ENCODE measurements at regions not wholly inside any gene's neighbourhood (a gene's known extent, or its start where the extent isn't known, plus 50 kb on each side); places are given as distances from the start of the nearest gene placed in this dataset.

- 91% methylated on average over 4 of the region's 12 CpGs; no CpG with 5 or more reads in 1 of the 2 experiments for WGBS, 2 experiments (ENCODE audit: extremely low coverage in 2 of 2, insufficient read length in 1 of 2)
- Histone ChIP-seq H2BK15ac (ENCODE audit: low read depth, low read length) (no peak overlapping the region), H2BK5ac (ENCODE audit: low read depth, low read length, poor library complexity, severe bottlenecking) (no peak overlapping the region), H3K36me3 (ENCODE audit: control insufficient read depth, insufficient read depth, low read length) (no peaks in the 10 kb centered on the region), H2AK9ac (replicated peaks; ENCODE audit: low read depth, low read length, poor library complexity) (no peak overlapping the region), H2AK5ac (ENCODE audit: low read depth, low read length) (no peak overlapping the region), H4K8ac (ENCODE audit: low read depth in 2 of 2, low read length in 2 of 2) (no peak overlapping the region), H3K27ac (ENCODE audit: insufficient read depth, low read length) (no peak overlapping the region), H3K4me3 (ENCODE audit: insufficient read depth, low read depth, low read length) (no peak overlapping the region), H3K9me3 (ENCODE audit: control insufficient read depth, insufficient read depth, low read length) (no peaks in the 10 kb centered on the region), H3K56ac (ENCODE audit: extremely low read depth, insufficient read depth, low read length) (no peak overlapping the region), H3K79me1 (ENCODE audit: low read depth in 1 of 2, low read length in 2 of 2) (no peaks in the 10 kb centered on the region), H3K9me1 (ENCODE audit: insufficient read depth, low read length) (no peaks in the 10 kb centered on the region), H4K20me1 (ENCODE audit: insufficient read depth, low read length) (no peaks in the 10 kb centered on the region), H3K4ac (ENCODE audit: low read depth, low read length) (no peak overlapping the region), H3K18ac (ENCODE audit: low read depth, low read length) (no peak overlapping the region), H3K27me3 (ENCODE audit: control insufficient read depth, insufficient read depth, low read length) (no peaks in the 10 kb centered on the region; the same call in 1 of the 2 replicates), H4K5ac (ENCODE audit: low read depth, low read length) (no peak overlapping the region), H2BK120ac (ENCODE audit: low read depth, low read length) (no peak overlapping the region), H2AFZ (replicated peaks; ENCODE audit: low read length, poor library complexity) (no peak overlapping the region), H4K91ac (ENCODE audit: insufficient read depth, low read depth, low read length) (no peak overlapping the region), H3K4me2 (ENCODE audit: low read depth, low read length) (no peak overlapping the region), H3K9ac (ENCODE audit: low read depth, low read length) (no peak overlapping the region), H3K14ac (replicated peaks; ENCODE audit: low read depth, low read length) (no peak overlapping the region), H3K23ac (ENCODE audit: low read depth, low read length) (no peak overlapping the region), H2BK20ac (ENCODE audit: low read depth, low read length) (no peak overlapping the region), H3K4me1 (ENCODE audit: control insufficient read depth, insufficient read depth, low read length) (no peaks in the 10 kb centered on the region)
- ChIA-PET CTCF (no interaction called here), POLR2A (ENCODE audit: unreplicated experiment) (no interaction called here)
- no TSS peak for BruUV-seq (replicated peaks)
- dilution Hi-C loops (cut with HindIII; ENCODE audit: low sequenced_read_pairs, unreplicated experiment), result no loop called here
- intact Hi-C loops (cut with micrococcal nuclease), result no loop called here
- no peak for TF ChIP-seq MAZ (IDR thresholded peaks at IDR 0.05; ENCODE audit: borderline replicate concordance, low read depth, low read length)
- TF ChIP-seq USF2 (IDR thresholded peaks at IDR 0.05; ENCODE audit: low read depth, low read length), result no peak
- no peak for TF ChIP-seq RFX5 (IDR thresholded peaks at IDR 0.05; ENCODE audit: low read depth, low read length)
- no peak for TF ChIP-seq RCOR1 (IDR thresholded peaks at IDR 0.05; ENCODE audit: insufficient replicate concordance, low read length)
- no peak for TF ChIP-seq SMC3 (IDR thresholded peaks at IDR 0.05; ENCODE audit: low read depth, low read length)
- TF ChIP-seq RAD21 (IDR thresholded peaks at IDR 0.05; ENCODE audit: low read length), result no peak
- TF ChIP-seq CTCF (conservative IDR thresholded peaks at IDR 0.05; ENCODE audit: low read depth, low read length), result no peak
- TF ChIP-seq MXI1 (IDR thresholded peaks at IDR 0.05; ENCODE audit: borderline replicate concordance, low read depth, low read length), result no peak
- TF ChIP-seq NFE2L2 (IDR thresholded peaks at IDR 0.05; ENCODE audit: low read depth, low read length), result no peak
- no peak for TF ChIP-seq BHLHE40 (IDR thresholded peaks at IDR 0.05; ENCODE audit: low read depth, low read length)
- no peak for TF ChIP-seq ELK1 (IDR thresholded peaks at IDR 0.05; ENCODE audit: borderline replicate concordance, low read depth, low read length)
- TF ChIP-seq MAFK (IDR thresholded peaks at IDR 0.05; ENCODE audit: low read depth, low read length), result no peak
- ATAC-seq (ENCODE audit: low read depth) (no peak), DNase-seq (no peak)
- in situ Hi-C loops (cut with MboI; ENCODE audit: low sequenced_read_pairs), result no loop called here
Measured at GRCh38 chr9:135343136-135343535, 136.4 kb upstream of the PPP1R26 start.

All from IMR-90 (cell line).